Heart left ventricle (tissue), 16 donors: ENCODE measurements at regions not wholly inside any gene's neighbourhood (a gene's known extent, or its start where the extent isn't known, plus 50 kb on each side); places are given as distances from the start of the nearest gene placed in this dataset.

Source experiments
- ATAC-seq, 4 donors: fragments of 200-7000 bp; cut with Tn5 transposase; one replicate each; pipeline ENCODE4 v1.9.1; 2020 to 2022; ENCODE audit warnings: moderate library complexity in 4 of 4, mild to moderate bottlenecking in 3 of 4, moderate number of reproducible peaks in 1 of 4
- DNase-seq, 5 donors: peaks; one replicate each; pipeline ENCODE4 v3.0.0-alpha.2; 2020
- H3K27ac ChIP-seq, 12 donors: fragments of 200-600 bp; sonication (generic) in 4 of 12; one replicate each; pipeline versions ENCODE4 v1.5.0 to v1.8.0; 2016 to 2022; ENCODE audit warnings: mild to moderate bottlenecking in 2 of 12
- H3K27me3 ChIP-seq, 9 donors: fragments of 200-600 bp; sonication (generic) in 2 of 9; one replicate each; pipeline versions ENCODE4 v1.5.1 to v1.8.0; 2016 to 2022; ENCODE audit warnings: mild to moderate bottlenecking in 3 of 9
- H3K36me3 ChIP-seq, 9 donors: fragments of 200-600 bp; sonication (generic) in 2 of 9; one replicate each; pipeline versions ENCODE4 v1.5.0 to v1.8.0; 2018 to 2022; ENCODE audit warnings: mild to moderate bottlenecking in 2 of 9
- H3K4me1 ChIP-seq, 12 donors: fragments of 200-600 bp; sonication (generic) in 4 of 12; one replicate each; pipeline versions ENCODE4 v1.5.0 to v1.8.0; 2016 to 2022; ENCODE audit warnings: mild to moderate bottlenecking in 3 of 12
- H3K4me3 ChIP-seq, 12 donors: fragments of 200-600 bp; sonication (generic) in 4 of 12; one replicate each; pipeline versions ENCODE4 v1.5.0 to v1.8.0; 2017 to 2022; ENCODE audit warnings: mild to moderate bottlenecking in 9 of 12, moderate library complexity in 4 of 12
- H3K9me3 ChIP-seq, 12 donors: fragments of 200-600 bp; sonication (generic) in 4 of 12; one replicate each; pipeline versions ENCODE4 v1.5.0 to v1.8.0; 2016 to 2022; ENCODE audit warnings: mild to moderate bottlenecking in 1 of 12
- POLR2A ChIP-seq, 2 donors: fragments of 450-650 bp; IDR thresholded peaks; one replicate each; pipeline ENCODE4 v1.6.1; 2017; ENCODE audit warnings: antibody characterized with exemption in 2 of 2, mild to moderate bottlenecking in 2 of 2, moderate library complexity in 2 of 2
- WGBS, 4 donors: extraction: QIAGEN DNeasy Blood & Tissue Kit in 2 of 4; methylation state at CpG; one replicate each; pipeline versions ENCODE4 v1.1.5 to v1.1.7; 2013 to 2018; 5-methylcytosine and 5-hydroxymethylcytosine counted together
- intact Hi-C, 10 donors: fragments of 100-400 bp; cut with DNase I; formaldehyde crosslinking; loops; one replicate each; pipeline versions ENCODE4 v1.11.1 to v1.14.2; 2022
- TF ChIP-seq, protein P1 (sequence below), 12 donors: fragments of 200-600 bp; sonication (generic) in 4 of 12; IDR thresholded peaks; one replicate each; pipeline versions ENCODE4 v1.5.0 to v1.8.0; 2018 to 2022; ENCODE audit warnings: antibody characterized with exemption in 12 of 12, mild to moderate bottlenecking in 5 of 12
- donor health status: ischemic (EF 13 %, LVEDD 7.1; RV severe dilation, severe dysfunction).
- donor health status: healthy with polysubstance abuse.
- donor health status: DM: no; HTN: yes; CAD: no.
- donor health status: DM: no; HTN: no; CAD: no.
- donor health status: ischemic (EF 25% LVEDD 6.9; RV normal size, moderate dysfunction).
- donor health status: ischemic (EF 25% LVEDD 5.7; RV mildly dilated, moderate dysfunction).
- donor health status: healthy.
- donor health status: DM: yes; HTN: yes; CAD: no.
- donor health status: ischemic (EF 35%, LVEDD 5.7; RV mildly dilated, moderate dysfunction).
- donor health status: nonischemic (EF 11% LVEDD 7.7; RV severe dilation, severe dysfunction).
- donor health status: DM: yes; HTN: yes; CAD: no.
- donor health status: PGD.
- donor health status: ischemic (EF 29% LVEDD 5.4; RV normal size, mild dysfunction).
- donor health status: nonischemic (EF 23%, LVEDD 6.1; RV moderate dilation, normal function).

DNA sequence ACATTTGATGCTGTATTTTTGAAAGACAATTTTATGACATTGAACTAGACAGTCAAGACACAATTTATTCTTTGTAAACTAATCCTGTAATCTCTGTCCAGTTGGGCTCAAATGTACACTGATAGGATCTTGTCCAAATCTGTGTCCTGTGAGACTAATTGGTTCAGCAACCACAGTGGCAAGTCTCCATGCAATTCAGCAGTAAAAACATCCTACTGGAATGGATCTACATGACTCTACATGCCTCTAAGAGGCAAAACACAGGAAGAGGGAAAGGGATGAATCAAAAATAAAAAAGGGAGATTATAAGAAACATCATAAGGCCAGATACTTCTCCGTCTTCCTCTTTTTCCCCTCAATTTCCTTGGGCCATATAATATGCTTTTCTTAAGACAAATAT is 1164.2 kb downstream of the NLGN4Y start:
- TF ChIP-seq, protein P1, sequence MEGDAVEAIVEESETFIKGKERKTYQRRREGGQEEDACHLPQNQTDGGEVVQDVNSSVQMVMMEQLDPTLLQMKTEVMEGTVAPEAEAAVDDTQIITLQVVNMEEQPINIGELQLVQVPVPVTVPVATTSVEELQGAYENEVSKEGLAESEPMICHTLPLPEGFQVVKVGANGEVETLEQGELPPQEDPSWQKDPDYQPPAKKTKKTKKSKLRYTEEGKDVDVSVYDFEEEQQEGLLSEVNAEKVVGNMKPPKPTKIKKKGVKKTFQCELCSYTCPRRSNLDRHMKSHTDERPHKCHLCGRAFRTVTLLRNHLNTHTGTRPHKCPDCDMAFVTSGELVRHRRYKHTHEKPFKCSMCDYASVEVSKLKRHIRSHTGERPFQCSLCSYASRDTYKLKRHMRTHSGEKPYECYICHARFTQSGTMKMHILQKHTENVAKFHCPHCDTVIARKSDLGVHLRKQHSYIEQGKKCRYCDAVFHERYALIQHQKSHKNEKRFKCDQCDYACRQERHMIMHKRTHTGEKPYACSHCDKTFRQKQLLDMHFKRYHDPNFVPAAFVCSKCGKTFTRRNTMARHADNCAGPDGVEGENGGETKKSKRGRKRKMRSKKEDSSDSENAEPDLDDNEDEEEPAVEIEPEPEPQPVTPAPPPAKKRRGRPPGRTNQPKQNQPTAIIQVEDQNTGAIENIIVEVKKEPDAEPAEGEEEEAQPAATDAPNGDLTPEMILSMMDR (IDR thresholded peaks at IDR 0.05), result no peak
- no peak for TF ChIP-seq POLR2A (IDR thresholded peaks at IDR 0.05)

DNA sequence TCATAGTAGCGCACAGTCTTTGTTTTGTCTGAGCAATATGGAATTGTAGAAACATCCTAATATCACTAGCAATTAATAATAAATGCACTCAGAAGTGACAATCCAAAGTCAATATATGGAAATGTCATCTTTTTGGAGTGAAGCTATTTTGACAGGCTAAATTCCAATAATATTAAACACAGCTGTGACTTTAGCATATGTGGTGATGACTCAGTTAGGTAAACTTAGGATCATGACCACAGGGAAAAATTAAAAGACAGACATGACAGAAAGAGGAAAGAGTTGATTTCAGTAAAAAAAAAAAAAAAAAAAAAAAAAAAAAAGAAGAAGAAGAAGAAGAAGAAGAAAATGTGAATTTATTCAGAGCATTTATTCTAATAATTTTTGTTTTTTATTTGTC is 1165.7 kb downstream of the NLGN4Y start:
- TF ChIP-seq, protein P1 (IDR thresholded peaks at IDR 0.05), result no peak
- no peak for TF ChIP-seq POLR2A (IDR thresholded peaks at IDR 0.05)
- H3K27ac ChIP-seq, result no peak overlapping the region
- ATAC-seq, result no peak
- intact Hi-C loops, result no loop called here
- no peaks in the 10 kb centered on the region for H3K9me3 ChIP-seq
- WGBS, 4 donors, result 92 to 95% methylated on average over 1 of the region's 1 CpG; no CpG with 5 or more reads in 2 of the 4 donors
- no peak for DNase-seq
- no peak overlapping the region for H3K4me3 ChIP-seq
- no peaks in the 10 kb centered on the region for H3K4me1 ChIP-seq
- H3K27me3 ChIP-seq, result no peaks in the 10 kb centered on the region
- H3K36me3 ChIP-seq, result no peaks in the 10 kb centered on the region

More for the DNA sequence above, 1164.2 kb downstream of the NLGN4Y start:
- H3K4me1 ChIP-seq, result no peaks in the 10 kb centered on the region
- no peak overlapping the region for H3K4me3 ChIP-seq
- WGBS, 4 donors, result 43 to 66% methylated on average over 1 of the region's 1 CpG; no CpG with 5 or more reads in 2 of the 4 donors
- no peaks in the 10 kb centered on the region for H3K9me3 ChIP-seq
- H3K36me3 ChIP-seq, result no peaks in the 10 kb centered on the region
- ATAC-seq, result no peak
- intact Hi-C loops, result no loop called here
- no peak overlapping the region for H3K27ac ChIP-seq
- no peak for DNase-seq
- no peaks in the 10 kb centered on the region for H3K27me3 ChIP-seq

DNA sequence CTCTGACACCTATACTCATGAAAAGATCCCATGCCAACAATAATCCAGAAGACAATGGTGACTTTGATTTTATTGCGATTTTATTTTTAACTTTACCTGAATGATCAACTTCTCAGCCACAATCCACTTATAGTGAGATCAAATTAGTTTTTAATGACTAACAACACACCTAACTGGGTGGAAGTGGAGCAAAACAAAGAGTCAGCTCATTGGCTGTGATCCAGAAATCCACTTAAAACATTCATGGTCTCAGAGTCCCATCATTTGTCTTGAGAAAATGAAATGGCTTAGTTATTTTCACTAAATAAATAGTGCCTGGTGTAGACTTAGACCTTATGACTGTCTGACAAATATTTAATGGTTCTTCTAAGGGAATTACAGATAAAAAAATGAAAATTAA is 1177.8 kb downstream of the NLGN4Y start:
- Histone ChIP-seq H3K4me3 (no peak overlapping the region), H3K27ac (no peak overlapping the region), H3K27me3 (no peaks in the 10 kb centered on the region), H3K4me1 (no peaks in the 10 kb centered on the region), H3K9me3 (no peaks in the 10 kb centered on the region), H3K36me3 (no peaks in the 10 kb centered on the region)
- WGBS, 4 donors, result 79 to 90% methylated on average over 1 of the region's 1 CpG; no CpG with 5 or more reads in 2 of the 4 donors
- DNase-seq, result no peak
- TF ChIP-seq, protein P1 (IDR thresholded peaks at IDR 0.05), result no peak
- TF ChIP-seq POLR2A (IDR thresholded peaks at IDR 0.05), result no peak
- no peak for ATAC-seq
- intact Hi-C loops, result no loop called here

DNA sequence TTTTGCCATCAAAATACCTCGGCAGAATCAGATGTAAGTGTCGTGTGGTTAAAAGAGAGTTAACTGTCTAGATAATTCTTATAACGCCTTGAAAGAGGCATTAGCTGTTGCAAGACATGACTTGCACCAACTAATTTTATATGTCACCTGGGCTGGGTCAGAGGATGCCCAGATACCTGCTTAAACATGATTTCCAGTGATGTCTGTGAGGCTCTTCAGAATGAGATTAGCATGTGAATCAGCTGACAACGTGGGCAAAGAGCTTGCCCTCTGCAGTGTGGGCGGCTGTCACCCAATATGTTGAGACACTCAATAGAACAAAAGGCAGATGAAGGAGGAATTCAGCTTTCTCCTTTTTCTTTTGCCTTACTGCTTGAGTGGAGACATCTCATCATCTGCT is 1180.6 kb downstream of the NLGN4Y start:
- no peak for TF ChIP-seq POLR2A (IDR thresholded peaks at IDR 0.05)
- TF ChIP-seq, protein P1 (IDR thresholded peaks at IDR 0.05), result no peak
- Histone ChIP-seq H3K27me3 (no peaks in the 10 kb centered on the region), H3K4me1 (no peaks in the 10 kb centered on the region), H3K27ac (no peak overlapping the region), H3K4me3 (no peak overlapping the region), H3K9me3 (no peaks in the 10 kb centered on the region), H3K36me3 (no peaks in the 10 kb centered on the region)
- intact Hi-C loops, result no loop called here
- 66 to 71% methylated on average over 5 of the region's 5 CpGs; no CpG with 5 or more reads in 2 of the 4 donors for WGBS, 4 donors
- ATAC-seq, result no peak
- no peak for DNase-seq
